GM18951 (cell line): ENCODE measurements at regions not wholly inside any gene's neighbourhood (a gene's known extent, or its start where the extent isn't known, plus 50 kb on each side); places are given as distances from the start of the nearest gene placed in this dataset.

ENCODE experiments used
- POLR2A ChIP-seq: IDR thresholded peaks from 4 replicates; pipeline ENCODE4 v1.6.1; 2011; ENCODE audit warnings: mild to moderate bottlenecking; ENCODE audit not compliant: insufficient read length, insufficient read depth; ENCODE audit errors: extremely low read depth
- in situ Hi-C: fragments of 300-500 bp; cut with MboI; formaldehyde crosslinking; loops from one replicate; pipeline ENCODE4 v1.12.0; 2022; ENCODE audit warnings: low sequenced_read_pairs, mixed read lengths, inconsistent platforms; ENCODE audit not compliant: unreplicated experiment

DNA sequence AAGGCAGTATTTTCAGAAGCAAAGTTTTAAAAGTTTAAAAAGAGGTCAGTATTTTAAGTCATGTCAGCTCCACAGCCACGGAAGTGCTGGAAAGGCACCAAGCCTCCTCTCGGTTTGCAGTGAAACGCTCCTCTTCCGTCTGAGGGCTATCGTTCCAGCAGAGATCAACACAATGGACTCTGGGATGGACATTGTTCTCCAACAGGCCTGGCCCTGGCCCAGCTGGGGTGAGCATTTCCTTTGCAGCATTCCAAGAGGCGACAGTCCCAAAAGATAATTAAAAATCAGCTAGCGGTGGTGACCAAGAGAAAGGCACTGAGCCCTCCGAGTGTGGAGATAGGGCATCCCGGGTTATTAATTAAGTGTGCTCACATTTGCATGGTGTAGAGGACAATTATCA is 95.9 kb upstream of the LCLAT1 start:
- in situ Hi-C loops: no loop called here
- TF ChIP-seq POLR2A: no peak

GRCh38 chr2:30351949-30352348 is 95.1 kb upstream of the LCLAT1 start:
- no peak for TF ChIP-seq POLR2A
- in situ Hi-C loops: no loop called here

- in situ Hi-C loops: no loop called here
- TF ChIP-seq POLR2A: no peak
These were observed 92.9 kb upstream of the LCLAT1 start for GRCh38 chr2:30354150-30354549.

DNA sequence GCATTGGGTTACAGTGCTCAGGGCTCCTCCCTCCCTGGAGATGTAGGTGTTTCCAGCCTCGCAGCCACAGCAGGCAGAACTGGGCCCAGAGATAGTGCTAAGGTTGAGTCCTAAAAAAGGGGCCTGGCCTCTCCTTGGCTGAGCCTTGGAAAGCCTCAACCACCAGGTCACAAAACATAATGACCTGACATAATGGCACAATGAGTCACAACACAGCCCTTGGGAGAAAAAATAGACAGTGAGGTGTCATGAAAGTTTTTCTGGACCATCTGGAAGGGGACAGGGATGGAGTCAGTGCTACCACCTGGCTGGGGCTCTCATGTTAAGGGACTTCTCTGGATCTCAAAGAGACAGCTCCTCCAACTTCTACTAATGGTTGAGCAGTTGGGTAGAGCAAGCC is 92.4 kb upstream of the LCLAT1 start:
- TF ChIP-seq POLR2A: no peak
- in situ Hi-C loops: no loop called here

DNA sequence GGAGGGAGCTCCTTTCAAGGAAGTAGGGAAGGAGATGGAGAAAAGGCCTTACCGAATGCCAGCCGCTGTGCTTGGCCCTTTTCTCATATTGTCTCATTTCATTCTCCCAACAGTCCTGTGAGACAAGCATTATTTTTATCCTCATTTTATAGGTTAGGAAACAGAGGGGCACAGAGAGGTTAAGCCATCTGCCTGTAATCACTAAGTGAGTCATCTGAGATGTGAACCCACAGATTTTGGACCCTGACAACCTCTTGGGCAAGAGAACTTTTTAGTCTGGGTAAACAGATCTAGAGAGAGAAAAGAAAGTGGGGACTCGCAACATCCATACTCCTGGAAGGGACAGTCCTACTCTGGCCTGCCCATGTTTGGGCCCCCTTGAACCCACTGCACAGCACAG is 91.7 kb upstream of the LCLAT1 start:
- in situ Hi-C loops: no loop called here
- no peak for TF ChIP-seq POLR2A

DNA sequence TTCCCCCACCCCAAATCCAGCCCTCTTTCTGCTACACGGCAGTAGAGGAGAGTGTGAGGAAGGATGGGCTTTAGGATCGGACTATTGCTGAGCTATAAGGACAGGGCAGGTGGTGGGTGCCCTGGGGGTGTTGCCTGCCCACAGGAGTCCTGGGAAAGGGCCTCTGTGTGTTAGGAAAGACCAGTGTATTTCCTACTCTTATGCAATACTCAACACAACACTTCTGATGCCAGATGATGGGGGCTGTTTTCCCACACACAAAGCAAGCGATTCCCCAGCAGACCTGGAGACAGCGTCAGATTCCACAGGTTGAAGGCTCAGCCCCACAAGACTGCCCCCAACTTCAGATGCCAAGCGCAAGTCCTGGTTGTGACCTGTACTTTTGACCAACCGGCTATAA is 91.0 kb upstream of the LCLAT1 start:
- in situ Hi-C loops: no loop called here
- no peak for TF ChIP-seq POLR2A

DNA sequence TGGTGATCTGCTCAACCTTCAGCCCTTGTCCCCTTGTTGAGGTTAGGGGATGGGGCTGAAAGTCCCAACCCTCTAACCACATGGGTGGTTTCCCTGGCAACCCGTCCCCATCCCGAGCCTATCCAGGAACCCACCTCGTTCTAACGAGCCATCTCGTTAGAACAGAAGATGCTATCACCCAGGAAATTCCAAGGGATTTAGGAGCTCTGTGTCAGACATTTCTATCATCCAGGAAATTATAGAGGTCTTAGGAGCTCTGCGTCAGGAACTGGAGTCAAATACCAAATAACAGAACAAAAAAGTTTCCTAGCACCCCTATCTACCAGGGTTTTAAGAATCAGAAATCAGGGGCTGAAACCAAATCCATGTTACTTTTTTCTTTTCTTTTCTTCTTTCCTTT is 90.3 kb upstream of the LCLAT1 start:
- no peak for TF ChIP-seq POLR2A
- in situ Hi-C loops: no loop called here

- TF ChIP-seq POLR2A: no peak
- in situ Hi-C loops: no loop called here
These were observed 88.7 kb upstream of the LCLAT1 start for GRCh38 chr2:30358351-30358750.

GRCh38 chr2:30358842-30359241 is 88.2 kb upstream of the LCLAT1 start:
- no peak for TF ChIP-seq POLR2A
- in situ Hi-C loops: no loop called here

DNA sequence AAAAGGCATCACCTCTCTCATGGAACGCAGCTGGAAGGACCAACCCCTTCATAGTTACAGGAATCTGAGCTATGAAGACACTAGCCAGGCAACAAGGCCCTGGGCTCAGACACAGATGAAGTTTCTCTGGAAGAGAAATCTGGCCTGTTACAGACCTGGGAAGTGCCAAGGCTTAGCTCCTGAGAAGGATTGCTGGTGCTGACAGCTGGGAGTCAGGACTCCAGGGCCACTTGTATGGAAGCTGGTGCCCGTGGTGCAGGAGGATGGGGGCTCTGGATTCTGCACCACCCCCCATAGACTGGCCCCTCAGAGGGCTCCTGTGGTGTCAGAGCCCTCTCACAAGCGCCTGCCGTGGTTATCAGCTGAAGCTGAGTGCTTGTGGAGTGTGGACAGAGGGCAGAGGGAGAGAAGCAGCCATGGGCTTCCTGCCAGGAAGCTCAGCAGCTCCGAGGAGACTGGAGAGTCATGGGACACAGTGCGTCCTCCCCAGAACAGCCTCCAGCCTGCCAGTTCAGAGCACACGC is 87.3 kb upstream of the LCLAT1 start:
- in situ Hi-C loops: no loop called here
- no peak for TF ChIP-seq POLR2A

- in situ Hi-C loops: no loop called here
- TF ChIP-seq POLR2A: no peak
These were observed 85.2 kb upstream of the LCLAT1 start for GRCh38 chr2:30361751-30362394.

DNA sequence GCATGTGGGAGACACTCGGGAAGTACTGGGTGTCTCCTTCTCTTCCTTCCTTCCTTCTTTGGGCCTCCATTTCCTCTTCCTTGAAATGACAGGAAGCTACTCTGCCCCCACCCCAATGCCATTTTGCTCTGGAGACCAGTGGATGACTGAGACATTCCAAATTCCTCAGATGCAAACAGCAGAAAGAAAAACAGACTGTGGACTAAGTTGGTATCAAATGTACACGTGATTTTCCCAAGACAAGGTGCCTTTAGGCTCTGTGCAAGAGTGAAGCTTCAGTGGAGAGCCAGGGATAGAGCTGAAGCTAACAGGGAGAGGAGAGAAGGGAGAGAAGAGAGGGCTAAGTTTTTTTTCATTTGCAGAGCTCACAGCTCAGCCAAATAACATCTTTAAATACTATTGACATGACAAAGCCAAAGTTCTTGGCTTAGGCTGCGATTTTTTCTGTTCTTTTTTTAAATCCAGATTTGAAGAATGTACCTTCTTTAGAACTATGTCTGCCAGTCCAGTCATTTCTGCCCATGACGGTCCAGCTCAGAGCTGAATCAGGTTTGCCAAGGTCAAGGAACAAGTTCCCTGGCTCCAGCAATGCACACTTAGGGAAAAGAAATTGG is 84.5 kb upstream of the LCLAT1 start:
- in situ Hi-C loops: no loop called here
- no peak for TF ChIP-seq POLR2A

- in situ Hi-C loops: no loop called here
- TF ChIP-seq POLR2A: no peak
These were observed 83.6 kb upstream of the LCLAT1 start for GRCh38 chr2:30363406-30363805.

DNA sequence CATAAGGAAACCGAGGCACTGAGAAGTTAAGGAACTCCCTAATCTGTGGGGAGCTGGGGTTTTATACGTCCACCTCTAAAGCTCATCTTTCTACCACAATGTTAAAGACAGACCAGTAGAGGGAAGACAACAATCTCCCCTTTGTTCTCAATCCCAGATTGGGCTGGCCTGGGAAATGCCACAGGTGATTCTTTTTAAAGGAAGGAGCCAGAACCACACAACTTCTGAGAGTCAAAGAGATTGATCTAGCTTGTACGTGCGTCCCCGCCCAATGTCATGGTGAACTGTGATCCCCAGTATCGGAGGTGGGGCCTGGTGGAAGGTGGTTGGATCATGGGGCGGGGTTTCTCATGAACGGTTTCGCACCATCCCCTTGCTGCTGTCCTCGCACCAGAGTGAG is 81.8 kb upstream of the LCLAT1 start:
- TF ChIP-seq POLR2A: no peak
- in situ Hi-C loops: no loop called here
